ENCODE measurements at regions not wholly inside any gene's neighbourhood (a gene's known extent, or its start where the extent isn't known, plus 50 kb on each side); places are given as distances from the start of the nearest gene placed in this dataset.

GRCh38 chr3:154743418-154743817, 313.4 kb upstream of the GPR149 start:
- Histone ChIP-seq H3K27ac (ENCODE audit: low read depth, low read length) (no peak overlapping the region), H3K27me3 (ENCODE audit: control insufficient read depth, insufficient read depth, low read length) (no peaks in the 10 kb centered on the region), H3K4me3 (ENCODE audit: low read depth, low read length) (no peak overlapping the region), H3K9me3 (ENCODE audit: control insufficient read depth, insufficient read depth, low read length) (no peaks in the 10 kb centered on the region)
- ChIA-PET POLR2A (no interaction called here), CTCF (interaction anchor here (0.6 kb wide), 1 partner anchor 14 kb away, joined by 5 read pairs; no protein-coding TSS in a partner anchor)
- no peak for TF ChIP-seq CTCF (IDR thresholded peaks at IDR 0.05; ENCODE audit: low read depth, low read length)
- DNase-seq (ENCODE audit: low read depth, low spot score), result no peak

- H3K9me3 ChIP-seq (ENCODE audit: control insufficient read depth, insufficient read depth, low read length), result no peaks in the 10 kb centered on the region
- TF ChIP-seq CTCF (IDR thresholded peaks at IDR 0.05; ENCODE audit: low read depth, low read length), result no peak
- H3K27me3 ChIP-seq (ENCODE audit: control insufficient read depth, insufficient read depth, low read length), result no peaks in the 10 kb centered on the region
- H3K4me3 ChIP-seq (ENCODE audit: low read depth, low read length), result no peak overlapping the region
- ChIA-PET CTCF (no interaction called here), POLR2A (no interaction called here)
- no peak overlapping the region for H3K27ac ChIP-seq (ENCODE audit: low read depth, low read length)
- DNase-seq (ENCODE audit: low read depth, low spot score), result no peak
Observed at GRCh38 chr3:154734468-154734867, 304.5 kb upstream of the GPR149 start.

- no peak for DNase-seq (ENCODE audit: low read depth, low spot score)
- Histone ChIP-seq H3K27ac (ENCODE audit: low read depth, low read length) (no peak overlapping the region), H3K4me3 (ENCODE audit: low read depth, low read length) (no peak overlapping the region), H3K9me3 (ENCODE audit: control insufficient read depth, insufficient read depth, low read length) (no peaks in the 10 kb centered on the region), H3K27me3 (ENCODE audit: control insufficient read depth, insufficient read depth, low read length) (no peaks in the 10 kb centered on the region)
- no peak for TF ChIP-seq CTCF (IDR thresholded peaks at IDR 0.05; ENCODE audit: low read depth, low read length)
- CTCF ChIA-PET, result no interaction called here
- POLR2A ChIA-PET, result no interaction called here
Observed at GRCh38 chr3:154730186-154730585, 300.2 kb upstream of the GPR149 start.

GRCh38 chr3:154729741-154730140, 299.8 kb upstream of the GPR149 start:
- CTCF ChIA-PET, result no interaction called here
- H3K4me3 ChIP-seq (ENCODE audit: low read depth, low read length), result no peak overlapping the region
- H3K9me3 ChIP-seq (ENCODE audit: control insufficient read depth, insufficient read depth, low read length), result no peaks in the 10 kb centered on the region
- no peak for TF ChIP-seq CTCF (IDR thresholded peaks at IDR 0.05; ENCODE audit: low read depth, low read length)
- H3K27me3 ChIP-seq (ENCODE audit: control insufficient read depth, insufficient read depth, low read length), result no peaks in the 10 kb centered on the region
- POLR2A ChIA-PET, result no interaction called here
- no peak for DNase-seq (ENCODE audit: low read depth, low spot score)
- no peak overlapping the region for H3K27ac ChIP-seq (ENCODE audit: low read depth, low read length)

GRCh38 chr3:154728285-154728684, 298.3 kb upstream of the GPR149 start:
- ChIA-PET CTCF (no interaction called here), POLR2A (no interaction called here)
- no peak for TF ChIP-seq CTCF (IDR thresholded peaks at IDR 0.05; ENCODE audit: low read depth, low read length)
- DNase-seq (ENCODE audit: low read depth, low spot score), result no peak
- Histone ChIP-seq H3K9me3 (ENCODE audit: control insufficient read depth, insufficient read depth, low read length) (no peaks in the 10 kb centered on the region), H3K27me3 (ENCODE audit: control insufficient read depth, insufficient read depth, low read length) (no peaks in the 10 kb centered on the region), H3K27ac (ENCODE audit: low read depth, low read length) (no peak overlapping the region), H3K4me3 (ENCODE audit: low read depth, low read length) (no peak overlapping the region)
